Upper lobe of right lung (tissue), 1 donor: ENCODE measurements at regions not wholly inside any gene's neighbourhood (a gene's known extent, or its start where the extent isn't known, plus 50 kb on each side); places are given as distances from the start of the nearest gene placed in this dataset.
A peak's percentile ranks its signal among the peaks of the same experiment; 100 is the strongest.

ENCODE experiments used
- ATAC-seq: fragments of 200-7000 bp; cut with Tn5 transposase; one replicate; pipeline ENCODE4 v1.9.1; 2020; ENCODE audit warnings: mild to moderate bottlenecking, moderate library complexity
- DNase-seq: peaks from one replicate; pipeline ENCODE4 v3.0.0-alpha.2; 2020
- H3K27ac ChIP-seq: fragments of 200-600 bp; one replicate; pipeline ENCODE4 v1.8.0; 2022
- H3K27me3 ChIP-seq: fragments of 200-600 bp; one replicate; pipeline ENCODE4 v1.8.0; 2022; ENCODE audit warnings: mild to moderate bottlenecking
- H3K36me3 ChIP-seq: fragments of 200-600 bp; one replicate; pipeline ENCODE4 v1.8.0; 2022
- H3K4me1 ChIP-seq: fragments of 200-600 bp; one replicate; pipeline ENCODE4 v1.8.0; 2022
- H3K4me3 ChIP-seq: fragments of 200-600 bp; one replicate; pipeline ENCODE4 v1.8.0; 2022; ENCODE audit warnings: mild to moderate bottlenecking
- H3K9me3 ChIP-seq: fragments of 200-600 bp; one replicate; pipeline ENCODE4 v1.8.0; 2022
- CTCF ChIP-seq: fragments of 200-600 bp; IDR thresholded peaks from one replicate; pipeline ENCODE4 v1.8.0; 2022; ENCODE audit warnings: antibody characterized with exemption
- intact Hi-C: fragments of 100-400 bp; cut with DNase I; formaldehyde crosslinking; loops from one replicate; pipeline ENCODE4 v1.11.0; 2022
- donor health status: DM: no; HTN: yes; CAD: no; lungs with severe emphysema.

DNA sequence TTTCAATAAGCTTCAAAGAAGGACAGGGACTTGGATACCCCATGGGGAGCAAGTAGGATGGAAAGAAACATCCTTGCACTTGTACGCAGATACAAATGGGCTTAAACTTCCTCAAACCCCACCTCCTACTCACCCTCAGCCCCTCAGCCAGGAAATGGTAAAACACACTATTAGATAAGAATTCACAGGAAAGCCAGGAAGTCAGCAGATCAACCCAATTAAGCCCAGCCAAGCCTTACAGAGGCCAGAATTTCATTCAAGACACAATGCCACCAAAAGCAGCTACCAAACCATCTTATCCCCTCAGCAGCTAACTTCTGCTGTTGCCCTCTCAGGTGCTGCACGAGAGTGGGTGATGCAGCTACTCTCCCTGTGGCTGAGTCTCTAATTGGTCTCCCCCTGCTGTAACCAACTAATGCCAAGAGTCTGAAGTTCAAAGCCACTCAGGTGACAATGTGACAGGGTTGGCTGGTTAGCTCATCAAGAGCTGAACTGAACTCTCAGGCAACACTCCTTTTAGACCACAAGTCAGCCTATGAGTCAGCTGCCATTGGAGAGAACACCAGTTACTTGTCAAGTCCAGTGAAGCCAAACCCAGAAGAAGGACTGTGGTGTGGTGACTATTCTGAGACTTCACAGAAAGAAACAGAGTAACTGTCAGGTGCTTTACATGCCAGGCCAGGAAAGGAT lies 201.9 kb downstream of the ZNF608 start:
- H3K27ac ChIP-seq: no peak overlapping the region
- no peaks in the 10 kb centered on the region for H3K36me3 ChIP-seq
- DNase-seq (no peak), ATAC-seq (no peak)
- no peaks in the 10 kb centered on the region for H3K4me1 ChIP-seq
- H3K9me3 ChIP-seq: no peaks in the 10 kb centered on the region
- no peak overlapping the region for H3K4me3 ChIP-seq
- H3K27me3 ChIP-seq: no peaks in the 10 kb centered on the region
- no peak for TF ChIP-seq CTCF
- intact Hi-C loops: no loop called here

DNA sequence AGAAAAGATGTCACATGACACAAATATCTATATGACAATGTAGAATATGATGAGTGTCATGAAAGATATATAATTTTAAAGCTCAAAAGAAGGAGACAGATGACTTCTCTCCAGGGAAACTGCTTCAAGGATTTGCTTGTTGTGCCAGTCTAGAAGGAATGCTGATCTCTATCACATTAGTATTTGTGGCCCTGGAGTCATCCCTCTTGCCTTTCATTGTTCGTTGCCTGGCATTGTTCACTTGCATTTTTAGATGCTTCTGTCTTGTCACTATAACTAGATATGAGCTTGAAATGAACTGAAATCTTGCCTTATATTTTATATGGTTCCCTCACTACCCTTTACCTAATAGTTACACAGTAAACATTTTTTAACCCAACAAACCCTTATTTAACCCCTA lies 207.5 kb downstream of the ZNF608 start:
- DNase-seq: no peak
- TF ChIP-seq CTCF: no peak

GRCh38 chr5:124538191-124538590 lies 208.2 kb downstream of the ZNF608 start:
- no peak for ATAC-seq
- H3K36me3 ChIP-seq: no peaks in the 10 kb centered on the region
- no peaks in the 10 kb centered on the region for H3K4me1 ChIP-seq
- intact Hi-C loops: no loop called here
- no peaks in the 10 kb centered on the region for H3K9me3 ChIP-seq
- no peak for TF ChIP-seq CTCF
- H3K27ac ChIP-seq: peak overlapping the region; percentile 4
- no peak for DNase-seq
- no peak overlapping the region for H3K4me3 ChIP-seq
- H3K27me3 ChIP-seq: no peaks in the 10 kb centered on the region

More for the DNA sequence above, 207.5 kb downstream of the ZNF608 start:
- intact Hi-C loops: no loop called here
- no peaks in the 10 kb centered on the region for H3K4me1 ChIP-seq
- no peaks in the 10 kb centered on the region for H3K36me3 ChIP-seq
- H3K27ac ChIP-seq: no peak overlapping the region
- H3K9me3 ChIP-seq: no peaks in the 10 kb centered on the region
- no peak overlapping the region for H3K4me3 ChIP-seq
- H3K27me3 ChIP-seq: no peaks in the 10 kb centered on the region
- no peak for ATAC-seq

GRCh38 chr5:124537522-124537921 lies 208.9 kb downstream of the ZNF608 start:
- peak overlapping the region; percentile 4 for H3K27ac ChIP-seq
- no peak overlapping the region for H3K4me3 ChIP-seq
- no peaks in the 10 kb centered on the region for H3K27me3 ChIP-seq
- ATAC-seq (no peak), DNase-seq (no peak)
- no peaks in the 10 kb centered on the region for H3K9me3 ChIP-seq
- no peaks in the 10 kb centered on the region for H3K4me1 ChIP-seq
- no peak for TF ChIP-seq CTCF
- H3K36me3 ChIP-seq: no peaks in the 10 kb centered on the region
- intact Hi-C loops: no loop called here

DNA sequence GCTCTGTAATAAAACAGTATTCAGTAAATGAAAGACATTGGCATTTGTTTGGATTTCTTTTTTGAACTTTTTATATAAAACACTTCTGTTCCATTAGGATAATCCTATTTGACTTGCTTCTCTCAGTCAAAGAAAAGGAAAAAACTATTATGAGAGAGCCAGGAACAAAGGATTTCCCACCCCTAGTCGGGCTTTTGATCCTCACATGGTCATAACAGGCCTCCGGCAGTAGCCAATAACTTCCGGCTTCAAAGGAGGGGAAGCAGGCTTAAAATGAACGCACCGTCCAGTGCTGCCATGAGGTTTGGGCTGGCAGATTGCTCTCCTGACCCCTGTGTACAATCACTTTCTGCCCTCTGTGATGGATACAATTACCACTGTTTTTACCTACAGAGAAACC lies 209.3 kb downstream of the ZNF608 start:
- no peaks in the 10 kb centered on the region for H3K36me3 ChIP-seq
- no peak overlapping the region for H3K27ac ChIP-seq
- H3K27me3 ChIP-seq: no peaks in the 10 kb centered on the region
- DNase-seq (no peak), ATAC-seq (no peak)
- H3K4me3 ChIP-seq: no peak overlapping the region
- H3K4me1 ChIP-seq: no peaks in the 10 kb centered on the region
- no peaks in the 10 kb centered on the region for H3K9me3 ChIP-seq
- intact Hi-C loops: no loop called here
- no peak for TF ChIP-seq CTCF

GRCh38 chr5:124536333-124536732 lies 210.1 kb downstream of the ZNF608 start:
- Histone ChIP-seq H3K9me3 (no peaks in the 10 kb centered on the region), H3K4me1 (no peaks in the 10 kb centered on the region), H3K27ac (peak overlapping the region; percentile 2), H3K27me3 (no peaks in the 10 kb centered on the region), H3K4me3 (no peak overlapping the region), H3K36me3 (no peaks in the 10 kb centered on the region)
- DNase-seq: no peak
- intact Hi-C loops: no loop called here
- ATAC-seq: no peak
- TF ChIP-seq CTCF: no peak
